K562 (cell line): ENCODE measurements at regions not wholly inside any gene's neighbourhood (a gene's known extent, or its start where the extent isn't known, plus 50 kb on each side); places are given as distances from the start of the nearest gene placed in this dataset.

ENCODE experiments used
- ATAC-seq: fragments of 200-7000 bp; cut with Tn5 transposase; 3 replicates; pipeline ENCODE4 v1.9.1; 2020; ENCODE audit warnings: moderate library complexity
- BruUV-seq: library from RNA; stranded (reverse); fragments of 400-500 nt; replicated peaks from 2 replicates; lab custom pipeline; 2021; lab: Mats Ljungman, UMichigan
- CTCF ChIA-PET: fragments of 300-600 bp; formaldehyde crosslinking; extraction: SDS; loops from one replicate; lab custom pipeline; 2021; ENCODE audit warnings: low intra/inter-chr PET ratio; lab: Yijun Ruan, JAX
- POLR2A ChIA-PET: fragments of 300-600, 350-650 bp; sonication (Branson Sonifier 250); formaldehyde crosslinking; extraction: SDS; loops from one replicate; lab custom pipeline; 2021; ENCODE audit warnings: antibody characterized with exemption, inconsistent platforms; lab: Yijun Ruan, JAX
- DNase-seq, 4 experiments: peaks; one replicate each; pipeline versions ENCODE4 v3.0.0 to v3.0.0-alpha.2; 2011 to 2018; ENCODE audit warnings: low spot score in 3 of 4, mixed read lengths in 3 of 4; ENCODE audit errors: extremely low read depth in 1 of 4
- FAIRE-seq: peaks from 2 replicates; lab custom pipeline; 2011; peaks lifted over from hg19 to GRCh38; lab: Jason Lieb, UNC
- H2AFZ ChIP-seq: 2 replicates; pipeline ENCODE4 v1.6.0; 2011; ENCODE audit warnings: low read depth, low read length, control low read depth, inconsistent platforms
- H3K27ac ChIP-seq: fragments of 200-600 bp; 3 replicates; pipeline ENCODE4 v1.8.0; 2011; ENCODE audit warnings: low read depth, mild to moderate bottlenecking, control low read depth, inconsistent platforms, low read length, moderate library complexity, mixed read lengths; ENCODE audit errors: extremely low read depth
- H3K27me3 ChIP-seq, 2 experiments: fragments of 300-600 bp in 1 of 2; 2 replicates in 1 of 2; 3 replicates in 1 of 2; pipeline versions ENCODE4 v1.6.0 to v1.8.0; 2011; ENCODE audit warnings: inconsistent platforms in 2 of 2, low read length in 2 of 2, mild to moderate bottlenecking in 1 of 2, mixed read lengths in 1 of 2, moderate library complexity in 1 of 2; ENCODE audit not compliant: control insufficient read depth in 2 of 2, insufficient read depth in 2 of 2
- H3K36me3 ChIP-seq: fragments of 300-600 bp; 3 replicates; pipeline ENCODE4 v1.8.0; 2011; ENCODE audit warnings: mild to moderate bottlenecking, low read length, inconsistent platforms; ENCODE audit not compliant: control insufficient read depth, insufficient read depth
- H3K4me1 ChIP-seq, 2 experiments: fragments of 200-600 bp in 1 of 2; replicated peaks in 1 of 2; 2 replicates in 1 of 2; 3 replicates in 1 of 2; pipeline versions ENCODE4 v1.5.1 to v1.8.0; 2011; ENCODE audit warnings: inconsistent platforms in 2 of 2, low read length in 2 of 2, mild to moderate bottlenecking in 1 of 2, mixed read lengths in 1 of 2, moderate library complexity in 1 of 2; ENCODE audit not compliant: control insufficient read depth in 2 of 2, insufficient read depth in 2 of 2
- H3K4me2 ChIP-seq: 2 replicates; pipeline ENCODE4 v1.6.1; 2011; ENCODE audit warnings: low read length, control low read depth, inconsistent platforms, mixed read lengths; ENCODE audit not compliant: insufficient read depth
- H3K4me3 ChIP-seq: fragments of 200-600 bp; sonication (generic), shearing (Covaris generic); 2 replicates; pipeline ENCODE4 v1.5.1; 2016; ENCODE audit warnings: control low read depth, inconsistent platforms
- H3K79me2 ChIP-seq: fragments of 200-600 bp; 3 replicates; pipeline ENCODE4 v1.8.0; 2011; ENCODE audit warnings: low read length, inconsistent platforms; ENCODE audit not compliant: control insufficient read depth, insufficient read depth
- H3K9ac ChIP-seq, 2 experiments: 2 replicates each; pipeline versions ENCODE4 v1.6.0 to v1.6.1; 2011; ENCODE audit warnings: low read depth in 2 of 2, low read length in 2 of 2, control low read depth in 1 of 2, inconsistent platforms in 1 of 2, mild to moderate bottlenecking in 1 of 2, mixed read lengths in 1 of 2; ENCODE audit not compliant: insufficient read depth in 1 of 2
- H3K9me1 ChIP-seq: one replicate; pipeline ENCODE4 v1.6.0; 2011; ENCODE audit warnings: inconsistent platforms, mild to moderate bottlenecking, low read length, moderate library complexity; ENCODE audit not compliant: control insufficient read depth, insufficient read depth
- H3K9me3 ChIP-seq: replicated peaks from 2 replicates; pipeline ENCODE4 v1.5.1; 2011; ENCODE audit warnings: low read depth, low read length, inconsistent platforms; ENCODE audit not compliant: control insufficient read depth, insufficient read depth
- H4K20me1 ChIP-seq: replicated peaks from 2 replicates; pipeline ENCODE4 v1.6.1; 2011; ENCODE audit warnings: low read length, inconsistent platforms, mixed read lengths; ENCODE audit not compliant: control insufficient read depth, insufficient read depth
- CEBPG ChIP-seq, 3 experiments: fragments of 200-800 bp in 1 of 3; sonication (Bioruptor generic) in 1 of 3; sonication (generic) in 1 of 3; formaldehyde crosslinking in 1 of 3; IDR thresholded peaks in 2 of 3; conservative IDR thresholded peaks in 1 of 3; 2 replicates each; pipeline versions ENCODE4 v1.6.1 to v1.8.0; 2016 to 2022; ENCODE audit warnings: missing compliant biosample characterization in 2 of 3, missing genetic modification characterization in 2 of 3, mild to moderate bottlenecking in 1 of 3, missing genetic modification reagents in 1 of 3
- CHD4 ChIP-seq: fragments of 200-600 bp; sonication (generic); IDR thresholded peaks from 3 replicates; pipeline ENCODE4 v1.6.1; 2012; ENCODE audit warnings: low read depth, mild to moderate bottlenecking, mixed read lengths, low read length, inconsistent platforms; ENCODE audit not compliant: insufficient read depth, insufficient replicate concordance, poor library complexity, severe bottlenecking
- DNMT1 ChIP-seq: fragments of 450-650 bp; IDR thresholded peaks from 2 replicates; pipeline ENCODE4 v1.6.1; 2016; ENCODE audit warnings: antibody characterized with exemption, mild to moderate bottlenecking
- SREBF2 ChIP-seq: sonication (generic); formaldehyde crosslinking; IDR thresholded peaks from 2 replicates; pipeline ENCODE4 v1.4.0; 2020; ENCODE audit warnings: mild to moderate bottlenecking, missing genetic modification reagents
- ZNF311 ChIP-seq: fragments of 250-450 bp; sonication (Bioruptor Pico); IDR thresholded peaks from 2 replicates; pipeline ENCODE4 v1.4.0; 2020; ENCODE audit warnings: mild to moderate bottlenecking, moderate library complexity
- WGBS: fragments of 100-300 bp; shearing (Covaris generic); methylation state at CpG from one replicate; pipeline ENCODE4 v1.1.6; 2016; ENCODE audit warnings: low coverage, mixed read lengths; ENCODE audit not compliant: insufficient coverage; ENCODE audit errors: missing lambda C conversion rate; 5-methylcytosine and 5-hydroxymethylcytosine counted together
- in situ Hi-C: fragments of 300-500 bp; cut with MboI; formaldehyde crosslinking; loops from 4 replicates; pipeline ENCODE4 v1.15.0; 2018; ENCODE audit warnings: inconsistent platforms, mixed read lengths
- intact Hi-C: fragments of 100-400 bp; cut with micrococcal nuclease; formaldehyde crosslinking; loops from 2 replicates; pipeline ENCODE4 v1.14.2; 2022
- TF ChIP-seq, protein P1 (sequence below): conservative IDR thresholded peaks from 2 replicates; pipeline ENCODE4 v1.6.1; 2011; ENCODE audit warnings: low read depth, mild to moderate bottlenecking, low read length; ENCODE audit not compliant: control insufficient read depth
- TF ChIP-seq, protein P2 (sequence below): fragments of 250-450 bp; sonication (Bioruptor Pico); IDR thresholded peaks from 2 replicates; pipeline ENCODE4 v1.8.0; 2021; ENCODE audit warnings: borderline replicate concordance, mild to moderate bottlenecking, moderate library complexity; ENCODE audit not compliant: poor library complexity, severe bottlenecking
- TF ChIP-seq, protein P3 (sequence below): fragments of 200-800 bp; sonication (Bioruptor generic); IDR thresholded peaks from 2 replicates; pipeline ENCODE4 v1.6.1; 2016; ENCODE audit warnings: missing genetic modification characterization, missing compliant biosample characterization

DNA sequence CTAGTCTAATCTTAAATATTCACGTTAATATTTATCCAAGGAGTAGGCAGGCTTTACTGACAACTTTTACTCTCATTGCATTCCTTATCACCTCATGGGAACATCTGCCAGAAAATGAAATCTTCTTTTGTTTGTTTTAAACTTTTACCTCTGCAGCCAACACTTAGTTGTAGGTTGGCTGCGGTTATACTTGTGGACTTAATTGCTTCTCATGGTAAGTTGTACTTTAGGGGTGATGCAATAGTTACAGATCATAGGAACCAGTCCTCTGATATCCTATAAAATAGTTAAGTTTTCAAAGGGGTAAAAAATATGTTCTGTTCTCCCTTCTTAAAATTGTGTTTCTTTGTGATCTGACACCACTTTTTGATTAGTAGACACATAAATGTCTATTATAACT lies 321.9 kb downstream of the ZPLD1 start:
- no peak overlapping the region for H3K27ac ChIP-seq
- BruUV-seq: no TSS peak
- POLR2A ChIA-PET: no interaction called here
- 3% methylated on average over 2 of the region's 2 CpGs for WGBS
- H3K4me3 ChIP-seq: no peak overlapping the region
- H3K4me2 ChIP-seq: no peak overlapping the region
- FAIRE-seq (no peak), DNase-seq (no peak), ATAC-seq (no peak)
- H3K9ac ChIP-seq: no peak overlapping the region
- H3K9me3 ChIP-seq: no peaks in the 10 kb centered on the region
- in situ Hi-C loops: no loop called here
- no peaks in the 10 kb centered on the region for H4K20me1 ChIP-seq
- no peaks in the 10 kb centered on the region for H3K4me1 ChIP-seq
- no peaks in the 10 kb centered on the region for H3K9me1 ChIP-seq
- H3K27me3 ChIP-seq: no peaks in the 10 kb centered on the region
- no peak overlapping the region for H2AFZ ChIP-seq
- intact Hi-C loops: no loop called here
- no peaks in the 10 kb centered on the region for H3K36me3 ChIP-seq
- CTCF ChIA-PET: no interaction called here
- TF ChIP-seq CEBPG (CRISPR knock-in tag; IDR thresholded peaks at IDR 0.05): no peak
- peak in 1 of 2 experiments; percentile 70; a peak in 2 of 4 replicates for TF ChIP-seq CEBPG (tag; conservative IDR thresholded peaks at IDR 0.05 in 1 of 2, IDR thresholded peaks at IDR 0.05 in 1 of 2)
- TF ChIP-seq, protein P1, sequence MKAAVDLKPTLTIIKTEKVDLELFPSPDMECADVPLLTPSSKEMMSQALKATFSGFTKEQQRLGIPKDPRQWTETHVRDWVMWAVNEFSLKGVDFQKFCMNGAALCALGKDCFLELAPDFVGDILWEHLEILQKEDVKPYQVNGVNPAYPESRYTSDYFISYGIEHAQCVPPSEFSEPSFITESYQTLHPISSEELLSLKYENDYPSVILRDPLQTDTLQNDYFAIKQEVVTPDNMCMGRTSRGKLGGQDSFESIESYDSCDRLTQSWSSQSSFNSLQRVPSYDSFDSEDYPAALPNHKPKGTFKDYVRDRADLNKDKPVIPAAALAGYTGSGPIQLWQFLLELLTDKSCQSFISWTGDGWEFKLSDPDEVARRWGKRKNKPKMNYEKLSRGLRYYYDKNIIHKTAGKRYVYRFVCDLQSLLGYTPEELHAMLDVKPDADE: no peak
- H3K79me2 ChIP-seq: no peaks in the 10 kb centered on the region

DNA sequence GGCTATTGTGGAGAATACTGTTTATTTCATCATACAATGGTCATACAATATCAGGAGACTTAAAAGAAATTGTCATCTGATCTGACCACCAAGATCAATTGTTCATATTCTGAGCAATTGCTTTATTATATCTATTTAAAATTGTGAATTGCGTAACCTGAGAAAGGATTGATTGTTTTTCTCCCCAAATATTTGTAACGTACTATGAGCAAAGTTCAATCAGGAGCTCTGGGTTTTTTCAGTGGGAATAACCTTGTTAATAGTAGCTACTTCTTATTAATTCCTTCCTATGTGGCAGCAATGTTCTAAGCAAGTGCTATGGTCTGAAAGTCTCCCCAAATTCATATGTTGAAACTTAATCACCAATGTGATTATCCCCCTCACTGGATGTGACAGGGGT lies 323.1 kb downstream of the ZPLD1 start:
- Histone ChIP-seq H3K9me3 (no peaks in the 10 kb centered on the region), H3K9me1 (no peaks in the 10 kb centered on the region), H2AFZ (no peak overlapping the region), H3K27me3 (no peaks in the 10 kb centered on the region), H3K36me3 (no peaks in the 10 kb centered on the region), H3K27ac (no peak overlapping the region), H3K9ac (no peak overlapping the region), H3K4me1 (no peaks in the 10 kb centered on the region), H3K4me2 (no peak overlapping the region), H3K79me2 (no peaks in the 10 kb centered on the region), H4K20me1 (no peaks in the 10 kb centered on the region), H3K4me3 (no peak overlapping the region)
- FAIRE-seq (no peak), ATAC-seq (no peak), DNase-seq (no peak)
- WGBS: 0% methylated on average over 2 of the region's 2 CpGs
- intact Hi-C loops: no loop called here
- POLR2A ChIA-PET: no interaction called here
- CTCF ChIA-PET: no interaction called here
- TF ChIP-seq, protein P2, sequence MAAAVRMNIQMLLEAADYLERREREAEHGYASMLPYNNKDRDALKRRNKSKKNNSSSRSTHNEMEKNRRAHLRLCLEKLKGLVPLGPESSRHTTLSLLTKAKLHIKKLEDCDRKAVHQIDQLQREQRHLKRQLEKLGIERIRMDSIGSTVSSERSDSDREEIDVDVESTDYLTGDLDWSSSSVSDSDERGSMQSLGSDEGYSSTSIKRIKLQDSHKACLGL (CRISPR knock-in tag): no peak
- no peak for TF ChIP-seq ZNF311 (CRISPR knock-in tag)
- TF ChIP-seq DNMT1: no peak
- no peak for TF ChIP-seq CHD4
- no peak for TF ChIP-seq SREBF2 (CRISPR knock-in tag)
- TF ChIP-seq, protein P3, sequence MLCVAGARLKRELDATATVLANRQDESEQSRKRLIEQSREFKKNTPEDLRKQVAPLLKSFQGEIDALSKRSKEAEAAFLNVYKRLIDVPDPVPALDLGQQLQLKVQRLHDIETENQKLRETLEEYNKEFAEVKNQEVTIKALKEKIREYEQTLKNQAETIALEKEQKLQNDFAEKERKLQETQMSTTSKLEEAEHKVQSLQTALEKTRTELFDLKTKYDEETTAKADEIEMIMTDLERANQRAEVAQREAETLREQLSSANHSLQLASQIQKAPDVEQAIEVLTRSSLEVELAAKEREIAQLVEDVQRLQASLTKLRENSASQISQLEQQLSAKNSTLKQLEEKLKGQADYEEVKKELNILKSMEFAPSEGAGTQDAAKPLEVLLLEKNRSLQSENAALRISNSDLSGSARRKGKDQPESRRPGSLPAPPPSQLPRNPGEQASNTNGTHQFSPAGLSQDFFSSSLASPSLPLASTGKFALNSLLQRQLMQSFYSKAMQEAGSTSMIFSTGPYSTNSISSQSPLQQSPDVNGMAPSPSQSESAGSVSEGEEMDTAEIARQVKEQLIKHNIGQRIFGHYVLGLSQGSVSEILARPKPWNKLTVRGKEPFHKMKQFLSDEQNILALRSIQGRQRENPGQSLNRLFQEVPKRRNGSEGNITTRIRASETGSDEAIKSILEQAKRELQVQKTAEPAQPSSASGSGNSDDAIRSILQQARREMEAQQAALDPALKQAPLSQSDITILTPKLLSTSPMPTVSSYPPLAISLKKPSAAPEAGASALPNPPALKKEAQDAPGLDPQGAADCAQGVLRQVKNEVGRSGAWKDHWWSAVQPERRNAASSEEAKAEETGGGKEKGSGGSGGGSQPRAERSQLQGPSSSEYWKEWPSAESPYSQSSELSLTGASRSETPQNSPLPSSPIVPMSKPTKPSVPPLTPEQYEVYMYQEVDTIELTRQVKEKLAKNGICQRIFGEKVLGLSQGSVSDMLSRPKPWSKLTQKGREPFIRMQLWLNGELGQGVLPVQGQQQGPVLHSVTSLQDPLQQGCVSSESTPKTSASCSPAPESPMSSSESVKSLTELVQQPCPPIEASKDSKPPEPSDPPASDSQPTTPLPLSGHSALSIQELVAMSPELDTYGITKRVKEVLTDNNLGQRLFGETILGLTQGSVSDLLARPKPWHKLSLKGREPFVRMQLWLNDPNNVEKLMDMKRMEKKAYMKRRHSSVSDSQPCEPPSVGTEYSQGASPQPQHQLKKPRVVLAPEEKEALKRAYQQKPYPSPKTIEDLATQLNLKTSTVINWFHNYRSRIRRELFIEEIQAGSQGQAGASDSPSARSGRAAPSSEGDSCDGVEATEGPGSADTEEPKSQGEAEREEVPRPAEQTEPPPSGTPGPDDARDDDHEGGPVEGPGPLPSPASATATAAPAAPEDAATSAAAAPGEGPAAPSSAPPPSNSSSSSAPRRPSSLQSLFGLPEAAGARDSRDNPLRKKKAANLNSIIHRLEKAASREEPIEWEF: no peak
- BruUV-seq: no TSS peak
- in situ Hi-C loops: no loop called here
